Endothelial cell of umbilical vein (primary cell): ENCODE measurements at regions not wholly inside any gene's neighbourhood (a gene's known extent, or its start where the extent isn't known, plus 50 kb on each side); places are given as distances from the start of the nearest gene placed in this dataset.

Experiments
- BruUV-seq: library from RNA; stranded (reverse); fragments of 400-500 nt; replicated peaks from 2 replicates; lab custom pipeline; 2021; lab: Mats Ljungman, UMichigan
- CTCF ChIA-PET: fragments of 300-600, 350-600 bp; sonication (Branson Sonifier 250); formaldehyde crosslinking; loops from one replicate; lab custom pipeline; 2021; ENCODE audit warnings: antibody characterized with exemption, inconsistent platforms; lab: Charles Lee
- POLR2A ChIA-PET: fragments of 300-600, 350-600 bp; sonication (Branson Sonifier 250); formaldehyde crosslinking; loops from one replicate; lab custom pipeline; 2021; ENCODE audit warnings: antibody characterized with exemption, inconsistent platforms; lab: Charles Lee
- DNase-seq: peaks from one replicate; pipeline ENCODE4 v3.0.0-alpha.2; 2011; ENCODE audit warnings: low read depth, low spot score
- FAIRE-seq: peaks from 2 replicates; lab custom pipeline; 2011; peaks lifted over from hg19 to GRCh38; lab: Jason Lieb, UNC
- H2AFZ ChIP-seq: 2 replicates; pipeline ENCODE4 v1.6.0; 2012; ENCODE audit warnings: low read depth, low read length, control low read depth, inconsistent platforms
- H3K27ac ChIP-seq: 2 replicates; pipeline ENCODE4 v1.5.1; 2011; ENCODE audit warnings: low read depth, mild to moderate bottlenecking, control low read depth, low read length, moderate library complexity; ENCODE audit not compliant: insufficient read depth
- H3K27me3 ChIP-seq, 2 experiments: 2 replicates each; pipeline versions ENCODE4 v1.6.0 to v1.6.1; 2011; ENCODE audit warnings: low read length in 2 of 2, mixed read lengths in 1 of 2; ENCODE audit not compliant: control insufficient read depth in 2 of 2, insufficient read depth in 2 of 2
- H3K36me3 ChIP-seq, 2 experiments: 2 replicates in 1 of 2; 3 replicates in 1 of 2; pipeline ENCODE4 v1.5.1; 2011; ENCODE audit warnings: low read length in 2 of 2, mild to moderate bottlenecking in 1 of 2, moderate library complexity in 1 of 2; ENCODE audit not compliant: control insufficient read depth in 2 of 2, insufficient read depth in 2 of 2; ENCODE audit errors: extremely low read depth in 1 of 2
- H3K4me1 ChIP-seq: 3 replicates; pipeline ENCODE4 v1.5.1; 2011; ENCODE audit warnings: mild to moderate bottlenecking, low read length; ENCODE audit not compliant: control insufficient read depth, insufficient read depth; ENCODE audit errors: extremely low read depth
- H3K4me2 ChIP-seq: 2 replicates; pipeline ENCODE4 v1.6.1; 2011; ENCODE audit warnings: low read length, control low read depth, mixed read lengths; ENCODE audit not compliant: insufficient read depth
- H3K4me3 ChIP-seq, 3 experiments: fragments of 200-600 bp in 1 of 3; sonication (generic), shearing (Covaris generic) in 1 of 3; replicated peaks in 1 of 3; 2 replicates each; pipeline ENCODE4 v1.5.1; 2011 to 2016; ENCODE audit warnings: control low read depth in 3 of 3, low read length in 3 of 3, mild to moderate bottlenecking in 2 of 3, inconsistent platforms in 1 of 3, low read depth in 1 of 3, moderate library complexity in 1 of 3; ENCODE audit not compliant: insufficient read depth in 1 of 3
- H3K79me2 ChIP-seq: 2 replicates; pipeline ENCODE4 v1.6.0; 2012; ENCODE audit warnings: low read length, inconsistent platforms; ENCODE audit not compliant: control insufficient read depth, insufficient read depth
- H3K9ac ChIP-seq: replicated peaks from 2 replicates; pipeline ENCODE3; 2011; ENCODE audit warnings: low read length, control low read depth; ENCODE audit not compliant: insufficient read depth; ENCODE audit errors: extremely low read depth
- H3K9me1 ChIP-seq: replicated peaks from 3 replicates; pipeline ENCODE4 v1.6.0; 2011; ENCODE audit warnings: mild to moderate bottlenecking, low read length; ENCODE audit not compliant: control insufficient read depth, insufficient read depth; ENCODE audit errors: extremely low read depth
- H3K9me3 ChIP-seq: replicated peaks from 2 replicates; pipeline ENCODE4 v1.5.1; 2012; ENCODE audit warnings: low read length, inconsistent platforms; ENCODE audit not compliant: control insufficient read depth, insufficient read depth
- H4K20me1 ChIP-seq: replicated peaks from 2 replicates; pipeline ENCODE3; 2011; ENCODE audit warnings: mild to moderate bottlenecking, low read length; ENCODE audit not compliant: control insufficient read depth, insufficient read depth; ENCODE audit errors: extremely low read depth
- EZH2 ChIP-seq: IDR thresholded peaks from 2 replicates; pipeline ENCODE4 v1.6.1; 2012; ENCODE audit warnings: borderline replicate concordance, low read depth, mild to moderate bottlenecking, moderate library complexity, low read length, inconsistent platforms; ENCODE audit not compliant: severe bottlenecking
- FOS ChIP-seq: IDR thresholded peaks from 2 replicates; pipeline ENCODE4 v1.6.1; 2011; ENCODE audit warnings: mild to moderate bottlenecking, low read length, moderate library complexity, borderline replicate concordance; ENCODE audit not compliant: insufficient read depth
- GATA2 ChIP-seq: IDR thresholded peaks from 2 replicates; pipeline ENCODE4 v1.7.0; 2011; ENCODE audit warnings: low read depth, mild to moderate bottlenecking, moderate library complexity, mixed read lengths, low read length; ENCODE audit not compliant: insufficient read length, insufficient read depth
- JUN ChIP-seq: IDR thresholded peaks from 2 replicates; pipeline ENCODE4 v1.6.1; 2011; ENCODE audit warnings: borderline replicate concordance, low read depth; ENCODE audit not compliant: insufficient read length, insufficient read depth
- MYC ChIP-seq: IDR thresholded peaks from one replicate; pipeline ENCODE4 v1.6.1; 2011; ENCODE audit warnings: mild to moderate bottlenecking, low read depth, low read length
- POLR2A ChIP-seq: IDR thresholded peaks from 2 replicates; pipeline ENCODE4 v1.6.1; 2012; ENCODE audit warnings: low read depth, mild to moderate bottlenecking, control low read depth, low read length
- POLR2AphosphoS5 ChIP-seq: IDR thresholded peaks from 2 replicates; pipeline ENCODE4 v1.6.1; 2012; ENCODE audit warnings: low read depth, mild to moderate bottlenecking, control low read depth, low read length, moderate library complexity; ENCODE audit not compliant: insufficient read depth
- dilution Hi-C: fragments of 300-500 bp; cut with MboI; formaldehyde crosslinking; loops from one replicate; pipeline ENCODE4 v1.15.0; 2019; ENCODE audit warnings: low sequenced_read_pairs; ENCODE audit not compliant: extremely low pct_ligation_motif_present
- intact Hi-C: fragments of 100-400 bp; cut with micrococcal nuclease; formaldehyde crosslinking; loops from one replicate; pipeline ENCODE4 v1.10.0; 2022
- TF ChIP-seq, protein P1 (sequence below), 2 donors: IDR thresholded peaks; 1 replicate in 1 of 2; 2 replicates in 1 of 2; pipeline ENCODE4 v1.5.1; 2011; ENCODE audit warnings: low read length in 2 of 2, mild to moderate bottlenecking in 2 of 2, moderate library complexity in 2 of 2, control low read depth in 1 of 2, inconsistent platforms in 1 of 2, low read depth in 1 of 2; ENCODE audit not compliant: insufficient read depth in 1 of 2; ENCODE audit errors: extremely low read depth in 1 of 2
- TF ChIP-seq, protein P2 (sequence below): IDR thresholded peaks from 2 replicates; pipeline ENCODE4 v1.6.1; 2011; ENCODE audit not compliant: insufficient read depth, insufficient read length

DNA sequence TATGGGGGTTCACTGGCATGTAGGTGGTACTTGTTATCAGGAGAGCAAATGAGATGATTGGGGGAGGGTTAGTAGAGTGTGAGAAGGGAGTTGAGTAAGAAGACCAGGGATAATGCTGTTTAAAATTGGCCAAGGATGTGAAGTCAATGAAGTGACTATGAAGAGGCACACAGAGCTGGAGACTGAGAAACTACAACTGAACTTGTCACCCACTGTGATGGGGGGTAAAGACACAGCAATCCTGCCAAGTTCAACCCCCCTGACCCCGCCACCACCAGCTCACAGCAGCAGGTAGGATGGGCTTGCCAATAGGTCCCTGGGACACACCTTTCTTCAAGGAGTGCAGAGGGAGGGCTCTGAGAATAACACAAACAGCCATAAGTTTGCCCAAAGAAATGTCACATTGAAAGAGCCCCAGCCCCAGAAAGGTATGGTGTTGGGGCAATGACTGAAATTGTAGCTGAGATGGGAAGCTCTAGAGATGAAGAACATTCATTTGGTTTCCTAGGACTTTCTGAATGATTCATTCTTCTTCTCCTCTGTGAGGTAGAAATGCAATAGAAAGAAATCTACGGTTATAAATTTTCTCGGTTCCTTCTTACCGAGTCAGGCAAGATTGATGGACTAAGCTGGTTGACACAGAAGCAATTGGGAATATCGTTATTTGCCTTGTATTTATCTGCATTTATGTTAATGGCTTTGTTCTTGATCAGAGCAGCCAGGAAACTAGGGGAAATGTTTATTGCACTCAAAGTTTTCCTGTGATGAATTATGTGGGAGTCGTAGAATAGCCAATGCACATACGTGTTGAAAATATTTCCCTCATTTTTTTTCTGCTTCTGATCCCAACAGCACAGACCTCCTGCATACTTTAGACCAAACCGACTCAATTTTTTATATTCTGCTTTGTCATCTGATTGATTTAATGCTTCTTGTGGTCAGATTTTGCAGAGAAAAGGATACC, 595.2 kb upstream of the CDH11 start:
- H3K27me3 ChIP-seq, result no peaks in the 10 kb centered on the region
- H3K36me3 ChIP-seq, result no peaks in the 10 kb centered on the region
- no peaks in the 10 kb centered on the region for H3K4me1 ChIP-seq
- H3K27ac ChIP-seq, result no peak overlapping the region
- dilution Hi-C loops, result no loop called here
- H3K9me3 ChIP-seq, result no peaks in the 10 kb centered on the region
- no peaks in the 10 kb centered on the region for H3K9me1 ChIP-seq
- H3K4me3 ChIP-seq, result no peak overlapping the region
- intact Hi-C loops, result no loop called here
- ChIA-PET CTCF (interaction anchor here (1.9 kb wide), 1 partner anchor 8 kb away, joined by 5 read pairs; no protein-coding TSS in a partner anchor), POLR2A (no interaction called here)
- no peaks in the 10 kb centered on the region for H3K79me2 ChIP-seq
- TF ChIP-seq MYC (no peak), POLR2AphosphoS5 (no peak), JUN (no peak), EZH2 (no peak), FOS (no peak), GATA2 (no peak), POLR2A (no peak)
- TF ChIP-seq, protein P1, sequence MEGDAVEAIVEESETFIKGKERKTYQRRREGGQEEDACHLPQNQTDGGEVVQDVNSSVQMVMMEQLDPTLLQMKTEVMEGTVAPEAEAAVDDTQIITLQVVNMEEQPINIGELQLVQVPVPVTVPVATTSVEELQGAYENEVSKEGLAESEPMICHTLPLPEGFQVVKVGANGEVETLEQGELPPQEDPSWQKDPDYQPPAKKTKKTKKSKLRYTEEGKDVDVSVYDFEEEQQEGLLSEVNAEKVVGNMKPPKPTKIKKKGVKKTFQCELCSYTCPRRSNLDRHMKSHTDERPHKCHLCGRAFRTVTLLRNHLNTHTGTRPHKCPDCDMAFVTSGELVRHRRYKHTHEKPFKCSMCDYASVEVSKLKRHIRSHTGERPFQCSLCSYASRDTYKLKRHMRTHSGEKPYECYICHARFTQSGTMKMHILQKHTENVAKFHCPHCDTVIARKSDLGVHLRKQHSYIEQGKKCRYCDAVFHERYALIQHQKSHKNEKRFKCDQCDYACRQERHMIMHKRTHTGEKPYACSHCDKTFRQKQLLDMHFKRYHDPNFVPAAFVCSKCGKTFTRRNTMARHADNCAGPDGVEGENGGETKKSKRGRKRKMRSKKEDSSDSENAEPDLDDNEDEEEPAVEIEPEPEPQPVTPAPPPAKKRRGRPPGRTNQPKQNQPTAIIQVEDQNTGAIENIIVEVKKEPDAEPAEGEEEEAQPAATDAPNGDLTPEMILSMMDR (IDR thresholded peaks at IDR 0.05; ENCODE audit: extremely low read depth in 1 of 2, insufficient read depth in 1 of 2, low read depth in 1 of 2, low read length in 2 of 2), result no peak
- TF ChIP-seq, protein P2, sequence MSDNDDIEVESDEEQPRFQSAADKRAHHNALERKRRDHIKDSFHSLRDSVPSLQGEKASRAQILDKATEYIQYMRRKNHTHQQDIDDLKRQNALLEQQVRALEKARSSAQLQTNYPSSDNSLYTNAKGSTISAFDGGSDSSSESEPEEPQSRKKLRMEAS, result no peak
- no peak overlapping the region for H3K9ac ChIP-seq
- H3K4me2 ChIP-seq, result no peak overlapping the region
- no peaks in the 10 kb centered on the region for H4K20me1 ChIP-seq
- DNase-seq (no peak), FAIRE-seq (no peak)
- no TSS peak for BruUV-seq
- no peak overlapping the region for H2AFZ ChIP-seq
